A673 (cell line): ENCODE measurements at regions not wholly inside any gene's neighbourhood (a gene's known extent, or its start where the extent isn't known, plus 50 kb on each side); places are given as distances from the start of the nearest gene placed in this dataset.
"Not testable (repeated sequence)": the region's sequence is repeated elsewhere in the genome, so short reads cannot be mapped to it uniquely, and the experiment has no call there.

Source experiments
- BruUV-seq: library from RNA; stranded (reverse); fragments of 400-500 nt; replicated peaks from 2 replicates; lab custom pipeline; 2021; lab: Mats Ljungman, UMichigan
- CTCF ChIA-PET: fragments of 300-600 bp; sonication (Branson Sonifier 250); formaldehyde crosslinking; loops from one replicate; lab custom pipeline; 2022; ENCODE audit warnings: antibody characterized with exemption; lab: Charles Lee
- POLR2A ChIA-PET: fragments of 300-600 bp; sonication (Branson Sonifier 250); formaldehyde crosslinking; loops from one replicate; lab custom pipeline; 2022; ENCODE audit warnings: antibody characterized with exemption; ENCODE audit not compliant: low non-redundant PET; lab: Charles Lee
- DNase-seq: peaks from one replicate; pipeline ENCODE4 v3.0.0-alpha.2; 2015; ENCODE audit warnings: low spot score
- H3K27ac ChIP-seq: fragments of 200-600 bp; sonication (generic); 2 replicates; pipeline ENCODE4 v1.5.1; 2016; ENCODE audit warnings: mixed run types, low read depth, mild to moderate bottlenecking, mixed read lengths, antibody characterized with exemption, low read length; ENCODE audit not compliant: poor library complexity, severe bottlenecking
- H3K27me3 ChIP-seq: fragments of 200-600 bp; sonication (generic); replicated peaks from 2 replicates; pipeline ENCODE4 v1.6.1; 2017; ENCODE audit warnings: mixed run types, low read depth, mild to moderate bottlenecking, mixed read lengths, antibody characterized with exemption, low read length; ENCODE audit not compliant: insufficient read depth, poor library complexity
- H3K36me3 ChIP-seq: fragments of 200-600 bp; sonication (generic); 2 replicates; pipeline ENCODE4 v1.6.1; 2016; ENCODE audit warnings: mixed run types, mild to moderate bottlenecking, mixed read lengths, antibody characterized with exemption, low read length; ENCODE audit not compliant: insufficient read depth, poor library complexity, severe bottlenecking
- H3K4me1 ChIP-seq: fragments of 200-600 bp; sonication (generic); 2 replicates; pipeline ENCODE4 v1.6.1; 2017; ENCODE audit warnings: mixed run types, mild to moderate bottlenecking, mixed read lengths, antibody characterized with exemption, low read length; ENCODE audit not compliant: insufficient read depth, poor library complexity, severe bottlenecking
- H3K4me3 ChIP-seq: fragments of 200-600 bp; sonication (generic); 2 replicates; pipeline ENCODE4 v1.5.1; 2016; ENCODE audit warnings: low read depth, mixed run types, mild to moderate bottlenecking, mixed read lengths, low read length; ENCODE audit not compliant: poor library complexity, severe bottlenecking
- H3K9me3 ChIP-seq: fragments of 200-600 bp; sonication (generic); 2 replicates; pipeline ENCODE4 v1.6.1; 2016; ENCODE audit warnings: mixed run types, low read depth, mild to moderate bottlenecking, mixed read lengths, antibody characterized with exemption, low read length; ENCODE audit not compliant: poor library complexity, severe bottlenecking
- CTCF ChIP-seq: fragments of 300-800, 200-600 bp; sonication (generic); conservative IDR thresholded peaks from 2 replicates; pipeline ENCODE4 v1.5.1; 2017; ENCODE audit warnings: low read depth, mild to moderate bottlenecking, antibody characterized with exemption, low read length, moderate library complexity, mixed read lengths
- EZH2 ChIP-seq: fragments of 200-600 bp; sonication (generic); IDR thresholded peaks from 2 replicates; pipeline ENCODE4 v1.6.1; 2017; ENCODE audit warnings: borderline replicate concordance, low read depth, mild to moderate bottlenecking, mixed read lengths, antibody characterized with exemption, low read length; ENCODE audit not compliant: poor library complexity, severe bottlenecking
- intact Hi-C: fragments of 100-400 bp; cut with micrococcal nuclease; formaldehyde crosslinking; loops from one replicate; pipeline ENCODE4 v1.10.0; 2022; ENCODE audit not compliant: unreplicated experiment

GRCh38 chr3:132981719-132982118, 56.5 kb upstream of the TMEM108 start:
- no peak for TF ChIP-seq EZH2
- TF ChIP-seq CTCF: no peak
- Histone ChIP-seq H3K4me3 (no peak overlapping the region), H3K4me1 (no peaks in the 10 kb centered on the region), H3K9me3 (no peaks in the 10 kb centered on the region), H3K27ac (no peak overlapping the region), H3K36me3 (no peaks in the 10 kb centered on the region), H3K27me3 (peaks cover 16% of the 10 kb centered on the region)
- intact Hi-C loops: no loop called here
- ChIA-PET CTCF (no interaction called here), POLR2A (no interaction called here)
- DNase-seq: no peak
- BruUV-seq: no TSS peak

- Histone ChIP-seq H3K4me1 (no peaks in the 10 kb centered on the region), H3K27me3 (peaks cover 21% of the 10 kb centered on the region), H3K27ac (no peak overlapping the region), H3K9me3 (no peaks in the 10 kb centered on the region), H3K36me3 (no peaks in the 10 kb centered on the region), H3K4me3 (no peak overlapping the region)
- ChIA-PET CTCF (no interaction called here), POLR2A (no interaction called here)
- intact Hi-C loops: no loop called here
- no peak for DNase-seq
- no TSS peak for BruUV-seq
- no peak for TF ChIP-seq CTCF
These were observed 58.1 kb upstream of the TMEM108 start for GRCh38 chr3:132980102-132980501.

- H3K4me1 ChIP-seq: no peaks in the 10 kb centered on the region
- no peak for TF ChIP-seq EZH2
- no peak for TF ChIP-seq CTCF
- no peak overlapping the region for H3K4me3 ChIP-seq
- no peak for DNase-seq
- ChIA-PET POLR2A (no interaction called here), CTCF (no interaction called here)
- H3K27ac ChIP-seq: no peak overlapping the region
- no peaks in the 10 kb centered on the region for H3K36me3 ChIP-seq
- H3K9me3 ChIP-seq: no peaks in the 10 kb centered on the region
- intact Hi-C loops: no loop called here
- peaks cover 21% of the 10 kb centered on the region for H3K27me3 ChIP-seq
- no TSS peak for BruUV-seq
These were observed 58.6 kb upstream of the TMEM108 start for GRCh38 chr3:132979606-132980005.

- intact Hi-C loops, H3K4me1 ChIP-seq, H3K9me3 ChIP-seq, POLR2A ChIA-PET, H3K4me3 ChIP-seq, BruUV-seq, H3K36me3 ChIP-seq, CTCF ChIA-PET, DNase-seq, H3K27ac ChIP-seq: not testable (repeated sequence)
- H3K27me3 ChIP-seq: peaks cover 21% of the 10 kb centered on the region
These were observed 59.2 kb upstream of the TMEM108 start for GRCh38 chr3:132978946-132979345.
